Right lobe of liver (tissue), 6 donors: ENCODE measurements at regions not wholly inside any gene's neighbourhood (a gene's known extent, or its start where the extent isn't known, plus 50 kb on each side); places are given as distances from the start of the nearest gene placed in this dataset.

Experiments
- ATAC-seq, 4 donors: fragments of 200-7000 bp; cut with Tn5 transposase; one replicate each; pipeline ENCODE4 v1.9.1; 2020; ENCODE audit warnings: mild to moderate bottlenecking in 4 of 4, moderate library complexity in 4 of 4
- DNase-seq, 3 donors: peaks; one replicate each; pipeline ENCODE4 v3.0.0-alpha.2; 2020
- H3K27ac ChIP-seq, 3 donors: fragments of 200-600 bp; one replicate each; pipeline ENCODE4 v1.8.0; 2022
- H3K27me3 ChIP-seq, 2 donors: fragments of 200-600 bp; one replicate each; pipeline ENCODE4 v1.8.0; 2022
- H3K36me3 ChIP-seq, 4 donors: fragments of 200-600 bp; sonication (generic) in 1 of 4; one replicate each; pipeline versions ENCODE4 v1.5.1 to v1.8.0; 2017 to 2022; ENCODE audit warnings: control low read depth in 1 of 4
- H3K4me1 ChIP-seq, 4 donors: fragments of 200-600 bp; sonication (generic) in 1 of 4; one replicate each; pipeline versions ENCODE4 v1.5.1 to v1.8.0; 2017 to 2022; ENCODE audit warnings: control low read depth in 1 of 4
- H3K4me3 ChIP-seq, 3 donors: fragments of 200-600 bp; one replicate each; pipeline ENCODE4 v1.8.0; 2022
- H3K9me3 ChIP-seq, 4 donors: fragments of 200-600 bp; sonication (generic) in 1 of 4; one replicate each; pipeline versions ENCODE4 v1.5.1 to v1.8.0; 2017 to 2022; ENCODE audit warnings: control low read depth in 1 of 4
- POLR2A ChIP-seq: fragments of 450-650 bp; IDR thresholded peaks from one replicate; pipeline ENCODE4 v1.6.1; 2017; ENCODE audit warnings: antibody characterized with exemption, mild to moderate bottlenecking
- WGBS: methylation state at CpG from one replicate; pipeline ENCODE4 v1.1.6; 2018; ENCODE audit warnings: low coverage, low lambda C conversion rate; ENCODE audit not compliant: insufficient coverage; ENCODE audit errors: missing lambda C conversion rate; 5-methylcytosine and 5-hydroxymethylcytosine counted together
- intact Hi-C, 2 donors: fragments of 100-400 bp; cut with DNase I; formaldehyde crosslinking; loops; one replicate each; pipeline versions ENCODE4 v1.11.2 to v1.14.1; 2022
- TF ChIP-seq, protein P1 (sequence below), 4 donors: fragments of 200-600 bp in 3 of 4; fragments of 450-650 bp in 1 of 4; IDR thresholded peaks; one replicate each; pipeline versions ENCODE4 v1.5.1 to v1.8.0; 2016 to 2022; ENCODE audit warnings: antibody characterized with exemption in 4 of 4, mild to moderate bottlenecking in 2 of 4
- donor health status: DM: no; HTN: yes; CAD: no.
- donor health status: DM: no; HTN: no; CAD: no.
- donor health status: DM: no; HTN: no; CAD: no.
- donor health status: DM: no; HTN: yes; CAD: no.
- donor health status: DM: no; HTN: yes; CAD: no.

DNA sequence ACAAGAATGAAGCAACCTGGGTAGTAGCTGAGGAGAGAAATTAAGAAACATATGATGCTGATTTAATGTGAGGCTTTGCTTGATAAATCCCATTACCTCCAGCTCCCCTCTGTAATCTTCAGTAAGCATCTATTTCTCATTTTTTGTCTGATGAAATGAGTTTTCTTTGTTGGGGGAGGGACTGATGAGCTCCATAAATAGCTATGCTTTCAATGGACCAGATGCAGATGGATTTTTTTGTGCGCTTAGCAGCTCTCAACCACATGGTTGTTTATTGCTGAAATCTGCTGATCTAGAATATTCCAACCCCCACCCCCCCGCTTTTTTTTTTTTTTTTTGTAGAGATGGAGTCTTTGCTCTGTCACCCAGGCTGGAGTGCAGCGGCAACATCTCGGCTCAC lies 1082.0 kb downstream of the RAPGEF2 start:
- Histone ChIP-seq H3K27me3 (no peaks in the 10 kb centered on the region), H3K4me1 (no peaks in the 10 kb centered on the region), H3K27ac (no peak overlapping the region), H3K9me3 (no peaks in the 10 kb centered on the region), H3K36me3 (no peaks in the 10 kb centered on the region), H3K4me3 (no peak overlapping the region)
- ATAC-seq: no peak
- WGBS: 83% methylated on average over 4 of the region's 4 CpGs
- TF ChIP-seq, protein P1, sequence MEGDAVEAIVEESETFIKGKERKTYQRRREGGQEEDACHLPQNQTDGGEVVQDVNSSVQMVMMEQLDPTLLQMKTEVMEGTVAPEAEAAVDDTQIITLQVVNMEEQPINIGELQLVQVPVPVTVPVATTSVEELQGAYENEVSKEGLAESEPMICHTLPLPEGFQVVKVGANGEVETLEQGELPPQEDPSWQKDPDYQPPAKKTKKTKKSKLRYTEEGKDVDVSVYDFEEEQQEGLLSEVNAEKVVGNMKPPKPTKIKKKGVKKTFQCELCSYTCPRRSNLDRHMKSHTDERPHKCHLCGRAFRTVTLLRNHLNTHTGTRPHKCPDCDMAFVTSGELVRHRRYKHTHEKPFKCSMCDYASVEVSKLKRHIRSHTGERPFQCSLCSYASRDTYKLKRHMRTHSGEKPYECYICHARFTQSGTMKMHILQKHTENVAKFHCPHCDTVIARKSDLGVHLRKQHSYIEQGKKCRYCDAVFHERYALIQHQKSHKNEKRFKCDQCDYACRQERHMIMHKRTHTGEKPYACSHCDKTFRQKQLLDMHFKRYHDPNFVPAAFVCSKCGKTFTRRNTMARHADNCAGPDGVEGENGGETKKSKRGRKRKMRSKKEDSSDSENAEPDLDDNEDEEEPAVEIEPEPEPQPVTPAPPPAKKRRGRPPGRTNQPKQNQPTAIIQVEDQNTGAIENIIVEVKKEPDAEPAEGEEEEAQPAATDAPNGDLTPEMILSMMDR (IDR thresholded peaks at IDR 0.05): no peak
- TF ChIP-seq POLR2A: no peak
- DNase-seq: no peak
- intact Hi-C loops: no loop called here

DNA sequence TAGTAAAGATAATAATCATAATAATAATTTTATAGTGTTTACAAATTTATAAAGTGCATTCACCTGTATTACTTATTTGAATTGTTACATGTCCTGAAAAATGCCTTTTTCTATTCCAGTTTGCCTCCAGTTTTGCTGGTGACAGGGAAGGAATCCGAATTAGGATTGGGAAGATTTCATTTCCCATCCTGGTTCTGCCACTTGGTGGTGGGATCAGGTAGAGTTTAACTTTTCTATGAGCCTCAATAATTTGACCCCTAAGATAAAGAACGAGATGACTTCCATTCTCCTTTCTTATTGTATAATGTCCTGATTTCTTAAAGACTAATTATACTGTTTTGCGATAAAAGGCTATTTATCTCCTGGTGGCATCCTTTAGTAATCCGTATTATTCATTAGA lies 1090.9 kb downstream of the RAPGEF2 start:
- TF ChIP-seq, protein P1 (IDR thresholded peaks at IDR 0.05): no peak
- no peak for TF ChIP-seq POLR2A
- Histone ChIP-seq H3K27me3 (no peaks in the 10 kb centered on the region), H3K36me3 (no peaks in the 10 kb centered on the region), H3K4me3 (no peak overlapping the region), H3K27ac (no peak overlapping the region), H3K4me1 (no peaks in the 10 kb centered on the region), H3K9me3 (no peaks in the 10 kb centered on the region)
- DNase-seq (no peak), ATAC-seq (no peak)
- 49% methylated on average over 4 of the region's 4 CpGs for WGBS
- intact Hi-C loops: no loop called here

DNA sequence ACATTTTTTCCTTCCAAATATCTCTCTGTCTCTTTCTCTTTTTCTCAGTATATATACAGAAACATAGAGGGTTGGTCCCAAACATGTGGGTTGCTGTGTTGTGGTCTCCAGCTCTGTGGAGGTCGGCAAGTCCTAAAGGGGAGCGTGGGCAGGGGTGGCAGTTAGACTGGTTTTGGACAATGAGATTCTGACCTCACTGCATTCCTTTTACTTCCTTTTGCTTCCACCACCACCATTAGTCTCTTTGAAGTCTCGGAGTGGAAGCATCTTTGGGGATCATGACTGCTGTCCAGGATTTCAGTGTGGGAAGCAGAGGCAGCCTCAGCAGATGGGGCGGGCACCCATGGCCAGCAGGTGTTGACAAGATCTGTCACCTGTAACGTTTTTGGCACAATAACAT lies 1091.8 kb downstream of the RAPGEF2 start:
- ATAC-seq (no peak), DNase-seq (no peak)
- TF ChIP-seq, protein P1 (IDR thresholded peaks at IDR 0.05): no peak
- no peak for TF ChIP-seq POLR2A
- no peaks in the 10 kb centered on the region for H3K36me3 ChIP-seq
- 55% methylated on average over 5 of the region's 5 CpGs for WGBS
- H3K27me3 ChIP-seq: no peaks in the 10 kb centered on the region
- H3K9me3 ChIP-seq: no peaks in the 10 kb centered on the region
- H3K4me3 ChIP-seq: no peak overlapping the region
- no peaks in the 10 kb centered on the region for H3K4me1 ChIP-seq
- intact Hi-C loops: no loop called here
- H3K27ac ChIP-seq: no peak overlapping the region

DNA sequence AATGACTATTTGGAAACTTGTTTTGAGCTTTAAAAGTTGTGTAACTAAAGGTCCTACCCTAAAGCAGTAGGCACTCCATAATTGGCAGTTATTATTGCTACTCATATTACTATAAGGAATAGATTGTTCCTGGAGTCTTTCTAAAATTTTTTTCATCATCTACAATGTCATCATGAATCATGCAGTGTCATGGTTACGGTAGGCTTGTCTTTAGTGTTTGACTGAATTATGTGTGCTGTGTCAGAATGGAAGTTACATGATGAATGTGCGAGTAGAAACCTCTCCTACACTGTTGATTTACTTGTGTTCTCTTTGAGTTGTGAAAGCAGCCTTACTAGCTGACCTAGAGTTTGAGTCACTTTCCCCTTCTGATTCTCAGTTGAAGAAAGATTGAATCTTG lies 1099.9 kb downstream of the RAPGEF2 start:
- no peak for TF ChIP-seq POLR2A
- TF ChIP-seq, protein P1 (IDR thresholded peaks at IDR 0.05): no peak
- Histone ChIP-seq H3K9me3 (no peaks in the 10 kb centered on the region), H3K27ac (no peak overlapping the region), H3K4me1 (no peaks in the 10 kb centered on the region), H3K4me3 (no peak overlapping the region), H3K27me3 (no peaks in the 10 kb centered on the region), H3K36me3 (no peaks in the 10 kb centered on the region)
- ATAC-seq (no peak), DNase-seq (no peak)
- WGBS: 41% methylated on average over 2 of the region's 2 CpGs
- intact Hi-C loops: no loop called here

DNA sequence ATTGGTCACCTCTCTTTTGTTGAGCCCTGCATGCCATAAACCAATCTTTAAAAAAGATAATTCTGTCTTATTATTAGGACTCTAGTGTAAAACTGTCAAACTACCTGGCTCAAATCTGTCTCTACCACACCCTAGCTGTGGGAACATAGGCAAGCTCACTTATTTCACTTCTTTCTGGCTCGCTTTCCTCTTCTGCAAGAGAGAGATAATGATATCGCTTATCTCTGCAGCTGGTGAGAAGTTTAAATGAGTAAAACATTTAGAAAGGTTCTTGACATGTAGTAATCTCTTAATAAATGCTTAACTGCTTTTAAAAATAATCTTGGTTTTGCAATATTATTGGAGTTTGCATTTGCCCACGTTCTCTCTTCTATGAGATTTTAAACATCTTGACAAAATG lies 1109.2 kb downstream of the RAPGEF2 start:
- no peaks in the 10 kb centered on the region for H3K36me3 ChIP-seq
- no peak for ATAC-seq
- no peak for TF ChIP-seq POLR2A
- TF ChIP-seq, protein P1 (IDR thresholded peaks at IDR 0.05): no peak
- no peak overlapping the region for H3K4me3 ChIP-seq
- no peaks in the 10 kb centered on the region for H3K27me3 ChIP-seq
- no peak overlapping the region for H3K27ac ChIP-seq
- no peaks in the 10 kb centered on the region for H3K9me3 ChIP-seq
- WGBS: 33% methylated on average over 3 of the region's 3 CpGs
- H3K4me1 ChIP-seq: no peaks in the 10 kb centered on the region
- intact Hi-C loops: no loop called here
- DNase-seq: no peak
